ENCODE measurements at regions not wholly inside any gene's neighbourhood (a gene's known extent, or its start where the extent isn't known, plus 50 kb on each side); places are given as distances from the start of the nearest gene placed in this dataset.

GRCh38 chr12:84191779-84192178 is 720.8 kb downstream of the SLC6A15 start:
- no peak overlapping the region for H3K9ac ChIP-seq (ENCODE audit: low read depth, low read length)
- BruUV-seq (replicated peaks), result no TSS peak
- no peak overlapping the region for H3K4me2 ChIP-seq (ENCODE audit: low read depth, low read length)
- H4K5ac ChIP-seq (ENCODE audit: low read depth, low read length), result no peak overlapping the region
- H4K20me1 ChIP-seq (ENCODE audit: insufficient read depth, low read length), result no peaks in the 10 kb centered on the region
- H3K79me1 ChIP-seq (ENCODE audit: low read depth in 1 of 2, low read length in 2 of 2), result no peaks in the 10 kb centered on the region
- no peak overlapping the region for H2BK5ac ChIP-seq (ENCODE audit: low read depth, low read length, poor library complexity, severe bottlenecking)
- H3K4me1 ChIP-seq (ENCODE audit: control insufficient read depth, insufficient read depth, low read length), result no peaks in the 10 kb centered on the region
- no peaks in the 10 kb centered on the region for H3K9me3 ChIP-seq (ENCODE audit: control insufficient read depth, insufficient read depth, low read length)
- no peak overlapping the region for H3K27ac ChIP-seq (ENCODE audit: insufficient read depth, low read length)
- no peaks in the 10 kb centered on the region for H3K36me3 ChIP-seq (ENCODE audit: control insufficient read depth, insufficient read depth, low read length)
- no CpG with 5 or more reads among the region's 3 CpGs for WGBS, 2 experiments (ENCODE audit: extremely low coverage in 2 of 2, insufficient read length in 1 of 2)
- H3K9me1 ChIP-seq (ENCODE audit: insufficient read depth, low read length), result no peaks in the 10 kb centered on the region
- H2AK9ac ChIP-seq (replicated peaks; ENCODE audit: low read depth, low read length, poor library complexity), result no peak overlapping the region
- no peak overlapping the region for H3K18ac ChIP-seq (ENCODE audit: low read depth, low read length)
- ChIA-PET POLR2A (ENCODE audit: unreplicated experiment) (no interaction called here), CTCF (interaction anchor here (1.0 kb wide), 1 partner anchor 9 kb away, joined by 3 read pairs; no protein-coding TSS in a partner anchor)
- in situ Hi-C loops (cut with MboI; ENCODE audit: low sequenced_read_pairs) (no loop called here), intact Hi-C loops (cut with micrococcal nuclease) (no loop called here), dilution Hi-C loops (cut with HindIII; ENCODE audit: low sequenced_read_pairs, unreplicated experiment) (no loop called here)
- no peak overlapping the region for H3K14ac ChIP-seq (replicated peaks; ENCODE audit: low read depth, low read length)
- H4K8ac ChIP-seq (ENCODE audit: low read depth in 2 of 2, low read length in 2 of 2), result no peak overlapping the region
- H3K4me3 ChIP-seq (ENCODE audit: insufficient read depth, low read depth, low read length), result no peak overlapping the region
- TF ChIP-seq NFE2L2 (IDR thresholded peaks at IDR 0.05; ENCODE audit: low read depth, low read length) (no peak), CHD1 (IDR thresholded peaks at IDR 0.05; ENCODE audit: low read depth, low read length) (no peak), MXI1 (IDR thresholded peaks at IDR 0.05; ENCODE audit: borderline replicate concordance, low read depth, low read length) (no peak), FOS (IDR thresholded peaks at IDR 0.05; ENCODE audit: low read depth, low read length) (no peak), BHLHE40 (IDR thresholded peaks at IDR 0.05; ENCODE audit: low read depth, low read length) (no peak), MAZ (IDR thresholded peaks at IDR 0.05; ENCODE audit: borderline replicate concordance, low read depth, low read length) (no peak), POLR2A (IDR thresholded peaks at IDR 0.05; ENCODE audit: low read depth, low read length) (no peak), RCOR1 (IDR thresholded peaks at IDR 0.05; ENCODE audit: insufficient replicate concordance, low read length) (no peak)
- TF ChIP-seq, protein P1, sequence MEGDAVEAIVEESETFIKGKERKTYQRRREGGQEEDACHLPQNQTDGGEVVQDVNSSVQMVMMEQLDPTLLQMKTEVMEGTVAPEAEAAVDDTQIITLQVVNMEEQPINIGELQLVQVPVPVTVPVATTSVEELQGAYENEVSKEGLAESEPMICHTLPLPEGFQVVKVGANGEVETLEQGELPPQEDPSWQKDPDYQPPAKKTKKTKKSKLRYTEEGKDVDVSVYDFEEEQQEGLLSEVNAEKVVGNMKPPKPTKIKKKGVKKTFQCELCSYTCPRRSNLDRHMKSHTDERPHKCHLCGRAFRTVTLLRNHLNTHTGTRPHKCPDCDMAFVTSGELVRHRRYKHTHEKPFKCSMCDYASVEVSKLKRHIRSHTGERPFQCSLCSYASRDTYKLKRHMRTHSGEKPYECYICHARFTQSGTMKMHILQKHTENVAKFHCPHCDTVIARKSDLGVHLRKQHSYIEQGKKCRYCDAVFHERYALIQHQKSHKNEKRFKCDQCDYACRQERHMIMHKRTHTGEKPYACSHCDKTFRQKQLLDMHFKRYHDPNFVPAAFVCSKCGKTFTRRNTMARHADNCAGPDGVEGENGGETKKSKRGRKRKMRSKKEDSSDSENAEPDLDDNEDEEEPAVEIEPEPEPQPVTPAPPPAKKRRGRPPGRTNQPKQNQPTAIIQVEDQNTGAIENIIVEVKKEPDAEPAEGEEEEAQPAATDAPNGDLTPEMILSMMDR (conservative IDR thresholded peaks at IDR 0.05; ENCODE audit: low read depth, low read length), result no peak
- TF ChIP-seq, protein P2, sequence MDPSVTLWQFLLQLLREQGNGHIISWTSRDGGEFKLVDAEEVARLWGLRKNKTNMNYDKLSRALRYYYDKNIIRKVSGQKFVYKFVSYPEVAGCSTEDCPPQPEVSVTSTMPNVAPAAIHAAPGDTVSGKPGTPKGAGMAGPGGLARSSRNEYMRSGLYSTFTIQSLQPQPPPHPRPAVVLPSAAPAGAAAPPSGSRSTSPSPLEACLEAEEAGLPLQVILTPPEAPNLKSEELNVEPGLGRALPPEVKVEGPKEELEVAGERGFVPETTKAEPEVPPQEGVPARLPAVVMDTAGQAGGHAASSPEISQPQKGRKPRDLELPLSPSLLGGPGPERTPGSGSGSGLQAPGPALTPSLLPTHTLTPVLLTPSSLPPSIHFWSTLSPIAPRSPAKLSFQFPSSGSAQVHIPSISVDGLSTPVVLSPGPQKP (IDR thresholded peaks at IDR 0.05; ENCODE audit: borderline replicate concordance, low read depth, low read length), result no peak
- DNase-seq (no peak), ATAC-seq (ENCODE audit: low read depth) (no peak)
- no peak overlapping the region for H3K56ac ChIP-seq (ENCODE audit: extremely low read depth, insufficient read depth, low read length)
- no peak overlapping the region for H2BK20ac ChIP-seq (ENCODE audit: low read depth, low read length)
- no peaks in the 10 kb centered on the region for H3K27me3 ChIP-seq (ENCODE audit: control insufficient read depth, insufficient read depth, low read length)
- no peak overlapping the region for H2AFZ ChIP-seq (replicated peaks; ENCODE audit: low read length, poor library complexity)
- no peak overlapping the region for H3K23ac ChIP-seq (ENCODE audit: low read depth, low read length)
- no peak overlapping the region for H2AK5ac ChIP-seq (ENCODE audit: low read depth, low read length)
- no peak overlapping the region for H2BK120ac ChIP-seq (ENCODE audit: low read depth, low read length)
- no peak overlapping the region for H4K91ac ChIP-seq (ENCODE audit: insufficient read depth, low read depth, low read length)
- no peak overlapping the region for H2BK15ac ChIP-seq (ENCODE audit: low read depth, low read length)
- H3K4ac ChIP-seq (ENCODE audit: low read depth, low read length), result no peak overlapping the region

Measured in IMR-90 (cell line).